ENCODE measurements at regions not wholly inside any gene's neighbourhood (a gene's known extent, or its start where the extent isn't known, plus 50 kb on each side); places are given as distances from the start of the nearest gene placed in this dataset.

- DNase-seq (ENCODE audit: low read depth): no peak
- H3K4me3 ChIP-seq (ENCODE audit: low read depth, low read length): no peak overlapping the region
- TF ChIP-seq, protein P1, sequence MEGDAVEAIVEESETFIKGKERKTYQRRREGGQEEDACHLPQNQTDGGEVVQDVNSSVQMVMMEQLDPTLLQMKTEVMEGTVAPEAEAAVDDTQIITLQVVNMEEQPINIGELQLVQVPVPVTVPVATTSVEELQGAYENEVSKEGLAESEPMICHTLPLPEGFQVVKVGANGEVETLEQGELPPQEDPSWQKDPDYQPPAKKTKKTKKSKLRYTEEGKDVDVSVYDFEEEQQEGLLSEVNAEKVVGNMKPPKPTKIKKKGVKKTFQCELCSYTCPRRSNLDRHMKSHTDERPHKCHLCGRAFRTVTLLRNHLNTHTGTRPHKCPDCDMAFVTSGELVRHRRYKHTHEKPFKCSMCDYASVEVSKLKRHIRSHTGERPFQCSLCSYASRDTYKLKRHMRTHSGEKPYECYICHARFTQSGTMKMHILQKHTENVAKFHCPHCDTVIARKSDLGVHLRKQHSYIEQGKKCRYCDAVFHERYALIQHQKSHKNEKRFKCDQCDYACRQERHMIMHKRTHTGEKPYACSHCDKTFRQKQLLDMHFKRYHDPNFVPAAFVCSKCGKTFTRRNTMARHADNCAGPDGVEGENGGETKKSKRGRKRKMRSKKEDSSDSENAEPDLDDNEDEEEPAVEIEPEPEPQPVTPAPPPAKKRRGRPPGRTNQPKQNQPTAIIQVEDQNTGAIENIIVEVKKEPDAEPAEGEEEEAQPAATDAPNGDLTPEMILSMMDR (conservative IDR thresholded peaks at IDR 0.05; ENCODE audit: low read depth, low read length): no peak
These were observed 233.5 kb upstream of the E2F8 start for GRCh38 chr11:19474211-19474610.

- peak; percentile 55 for DNase-seq (ENCODE audit: low read depth)
- TF ChIP-seq, protein P1 (conservative IDR thresholded peaks at IDR 0.05; ENCODE audit: low read depth, low read length): no peak
- no peak overlapping the region for H3K4me3 ChIP-seq (ENCODE audit: low read depth, low read length)
These were observed 231.9 kb upstream of the E2F8 start for GRCh38 chr11:19472679-19473078.

DNA sequence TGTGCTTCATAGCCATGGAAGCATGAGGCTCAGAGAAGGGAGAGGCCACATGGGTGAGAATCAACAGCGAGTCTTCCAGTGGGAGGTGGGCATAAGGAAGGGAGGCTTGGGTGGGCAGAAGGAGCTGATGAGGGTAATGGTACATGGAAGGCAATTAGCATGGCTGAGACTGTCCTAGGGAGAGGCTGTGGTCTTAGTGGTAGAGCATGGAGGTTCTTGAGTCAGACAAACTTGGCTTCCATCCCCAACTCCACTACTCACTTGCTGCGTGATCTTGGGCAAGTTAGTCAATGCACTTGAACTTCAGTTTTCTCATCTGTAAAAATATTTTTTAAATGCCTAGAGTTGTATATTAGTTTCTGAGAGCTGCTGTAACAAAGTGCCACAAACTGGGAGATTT lies 227.2 kb upstream of the E2F8 start:
- TF ChIP-seq, protein P1 (conservative IDR thresholded peaks at IDR 0.05; ENCODE audit: low read depth, low read length): no peak
- no peak overlapping the region for H3K4me3 ChIP-seq (ENCODE audit: low read depth, low read length)
- no peak for DNase-seq (ENCODE audit: low read depth)

- TF ChIP-seq, protein P1 (conservative IDR thresholded peaks at IDR 0.05; ENCODE audit: low read depth, low read length): no peak
These were observed 225.6 kb upstream of the E2F8 start for GRCh38 chr11:19466314-19466713.

GRCh38 chr11:19463976-19464375 lies 223.2 kb upstream of the E2F8 start:
- no peak overlapping the region for H3K4me3 ChIP-seq (ENCODE audit: low read depth, low read length)
- TF ChIP-seq, protein P1 (conservative IDR thresholded peaks at IDR 0.05; ENCODE audit: low read depth, low read length): no peak
- no peak for DNase-seq (ENCODE audit: low read depth)

More at GRCh38 chr11:19466314-19466713, 225.6 kb upstream of the E2F8 start:
- H3K4me3 ChIP-seq (ENCODE audit: low read depth, low read length): no peak overlapping the region
- DNase-seq (ENCODE audit: low read depth): no peak

DNA sequence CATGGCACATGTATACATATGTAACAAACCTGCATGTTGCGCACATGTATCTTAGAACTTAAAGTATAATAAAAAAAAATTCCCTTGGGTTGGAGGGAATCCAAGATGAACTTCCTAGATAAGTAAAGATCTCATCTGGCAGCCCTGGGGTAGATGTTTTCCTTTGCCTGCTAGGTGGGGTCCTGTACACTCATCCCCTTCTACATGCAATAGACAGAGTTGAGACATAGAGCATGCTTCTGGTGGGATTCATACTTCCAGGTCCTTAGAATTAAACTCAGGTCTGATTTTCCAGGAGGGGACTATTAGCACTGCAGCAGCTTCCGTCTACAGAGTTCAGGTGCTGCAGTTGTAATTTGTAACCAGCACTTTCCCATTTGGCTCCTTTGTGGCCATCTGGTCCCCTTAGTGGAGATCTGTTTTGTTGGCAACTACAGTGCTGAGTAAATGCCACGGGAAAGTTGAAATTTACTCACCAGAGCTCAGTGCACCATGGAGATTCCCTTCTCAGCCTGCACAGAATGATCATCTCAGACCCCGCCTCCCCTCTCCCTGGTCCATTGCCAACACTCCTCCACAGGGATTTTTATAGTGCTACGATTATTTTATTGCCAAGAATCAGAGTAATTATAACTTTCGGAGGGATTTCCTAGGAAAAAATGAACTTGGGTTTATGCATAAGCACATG lies 220.1 kb upstream of the E2F8 start:
- H3K4me3 ChIP-seq (ENCODE audit: low read depth, low read length): no peak overlapping the region
- TF ChIP-seq, protein P1 (conservative IDR thresholded peaks at IDR 0.05; ENCODE audit: low read depth, low read length): no peak
- DNase-seq (ENCODE audit: low read depth): peak; percentile 34

DNA sequence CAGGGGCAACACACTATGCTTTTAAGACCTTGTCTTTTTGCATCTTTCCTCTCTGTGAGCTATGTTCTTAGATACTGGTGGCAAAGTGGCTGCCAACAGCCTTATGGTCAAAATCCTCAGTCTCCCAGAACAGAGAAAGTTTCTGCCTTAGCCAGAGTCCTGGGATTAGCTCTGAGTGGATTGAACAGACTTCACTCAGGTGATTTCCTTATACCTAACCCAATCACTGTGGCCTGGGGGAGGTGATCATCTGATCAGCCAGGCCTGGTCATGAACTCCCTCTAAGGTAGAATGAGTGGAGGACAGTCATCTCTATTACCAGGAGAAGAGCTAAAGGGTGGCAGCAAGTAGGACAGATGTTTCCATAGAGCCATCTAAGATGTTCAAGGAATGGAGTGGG lies 218.5 kb upstream of the E2F8 start:
- TF ChIP-seq, protein P1 (conservative IDR thresholded peaks at IDR 0.05; ENCODE audit: low read depth, low read length): no peak
- DNase-seq (ENCODE audit: low read depth): no peak
- H3K4me3 ChIP-seq (ENCODE audit: low read depth, low read length): no peak overlapping the region
